ENCODE measurements at regions not wholly inside any gene's neighbourhood (a gene's known extent, or its start where the extent isn't known, plus 50 kb on each side); places are given as distances from the start of the nearest gene placed in this dataset.

DNA sequence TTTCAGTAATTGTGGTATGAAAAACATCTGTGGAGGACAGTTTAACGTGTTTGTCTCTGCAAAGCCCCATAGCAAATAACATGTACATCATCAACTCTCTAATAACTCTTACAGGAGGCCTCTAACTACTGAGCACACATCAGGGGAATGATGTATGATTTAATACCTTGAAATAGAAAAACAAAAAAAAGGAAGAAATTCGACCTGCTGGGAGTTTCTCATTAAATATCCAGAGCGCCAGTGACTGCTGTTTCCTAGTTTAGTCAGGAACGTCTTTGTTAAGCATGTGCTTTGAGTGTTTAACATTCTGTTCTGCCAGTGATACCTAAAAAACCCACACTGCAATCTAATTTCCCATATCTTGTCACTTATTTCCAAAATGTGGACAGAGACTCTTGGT lies 235.4 kb downstream of the PCDH20 start:
- H3K9me3 ChIP-seq = no peaks in the 10 kb centered on the region
- no peak overlapping the region for H3K27ac ChIP-seq
- DNase-seq (no peak), ATAC-seq (no peak)
- no peaks in the 10 kb centered on the region for H3K27me3 ChIP-seq
- WGBS, 2 donors = 24 to 32% methylated on average over 4 of the region's 4 CpGs
- TF ChIP-seq, protein P1, sequence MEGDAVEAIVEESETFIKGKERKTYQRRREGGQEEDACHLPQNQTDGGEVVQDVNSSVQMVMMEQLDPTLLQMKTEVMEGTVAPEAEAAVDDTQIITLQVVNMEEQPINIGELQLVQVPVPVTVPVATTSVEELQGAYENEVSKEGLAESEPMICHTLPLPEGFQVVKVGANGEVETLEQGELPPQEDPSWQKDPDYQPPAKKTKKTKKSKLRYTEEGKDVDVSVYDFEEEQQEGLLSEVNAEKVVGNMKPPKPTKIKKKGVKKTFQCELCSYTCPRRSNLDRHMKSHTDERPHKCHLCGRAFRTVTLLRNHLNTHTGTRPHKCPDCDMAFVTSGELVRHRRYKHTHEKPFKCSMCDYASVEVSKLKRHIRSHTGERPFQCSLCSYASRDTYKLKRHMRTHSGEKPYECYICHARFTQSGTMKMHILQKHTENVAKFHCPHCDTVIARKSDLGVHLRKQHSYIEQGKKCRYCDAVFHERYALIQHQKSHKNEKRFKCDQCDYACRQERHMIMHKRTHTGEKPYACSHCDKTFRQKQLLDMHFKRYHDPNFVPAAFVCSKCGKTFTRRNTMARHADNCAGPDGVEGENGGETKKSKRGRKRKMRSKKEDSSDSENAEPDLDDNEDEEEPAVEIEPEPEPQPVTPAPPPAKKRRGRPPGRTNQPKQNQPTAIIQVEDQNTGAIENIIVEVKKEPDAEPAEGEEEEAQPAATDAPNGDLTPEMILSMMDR (IDR thresholded peaks at IDR 0.05) = no peak
- TF ChIP-seq POLR2A (IDR thresholded peaks at IDR 0.05) = no peak
- intact Hi-C loops (cut with DNase I) = no loop called here
- H3K4me1 ChIP-seq = no peaks in the 10 kb centered on the region
- no peaks in the 10 kb centered on the region for H3K36me3 ChIP-seq (replicated peaks in 1 of 2; ENCODE audit: insufficient read depth in 1 of 2, low read depth in 2 of 2)
- H3K4me3 ChIP-seq = no peak overlapping the region

DNA sequence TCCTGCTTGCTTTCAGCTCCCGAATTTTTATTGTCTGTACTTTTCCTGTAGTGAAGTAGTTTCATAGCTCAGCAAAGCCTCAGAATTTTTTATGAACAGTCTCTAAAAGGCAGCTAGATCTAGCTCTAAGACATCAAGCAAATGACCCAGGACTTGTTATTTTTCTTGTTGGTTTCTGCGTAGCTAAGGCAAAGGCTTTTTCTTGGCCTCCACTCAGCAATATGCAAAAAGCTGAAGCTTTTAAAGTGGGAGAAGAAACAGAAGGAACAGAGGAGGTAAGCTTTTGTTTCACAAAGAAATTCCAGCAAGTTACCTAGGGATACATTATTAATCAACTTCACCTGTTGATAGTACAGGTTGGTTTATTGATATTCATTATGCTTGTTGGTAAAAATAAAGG lies 235.9 kb downstream of the PCDH20 start:
- no peak for DNase-seq
- no peak for ATAC-seq

DNA sequence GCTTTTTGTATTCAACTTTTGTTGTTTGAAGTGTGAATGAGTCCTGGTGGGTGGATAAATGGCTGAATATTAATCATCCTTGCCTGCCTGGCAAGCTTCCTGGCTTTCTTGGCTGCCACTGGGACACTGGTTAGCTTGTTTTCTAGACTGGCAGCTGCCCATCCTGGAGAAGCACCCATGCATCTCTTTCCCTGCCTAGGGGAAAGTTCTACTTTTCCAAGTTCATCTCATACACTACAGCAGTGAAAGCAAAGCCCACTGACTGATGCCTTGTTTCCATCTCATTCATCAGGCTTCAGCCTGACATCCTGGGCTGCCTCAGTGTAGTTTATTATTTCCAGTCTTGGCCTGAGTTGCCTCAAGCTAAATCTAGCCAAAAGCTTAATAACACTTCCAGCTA lies 244.8 kb downstream of the PCDH20 start:
- no peaks in the 10 kb centered on the region for H3K4me1 ChIP-seq
- H3K36me3 ChIP-seq (replicated peaks in 1 of 2; ENCODE audit: insufficient read depth in 1 of 2, low read depth in 2 of 2) = no peaks in the 10 kb centered on the region
- no peak overlapping the region for H3K27ac ChIP-seq
- H3K9me3 ChIP-seq = no peaks in the 10 kb centered on the region
- H3K27me3 ChIP-seq = no peaks in the 10 kb centered on the region
- DNase-seq (no peak), ATAC-seq (no peak)
- TF ChIP-seq, protein P1 (IDR thresholded peaks at IDR 0.05) = no peak
- TF ChIP-seq POLR2A (IDR thresholded peaks at IDR 0.05) = no peak
- intact Hi-C loops (cut with DNase I) = no loop called here
- no peak overlapping the region for H3K4me3 ChIP-seq

More for the DNA sequence above, 235.9 kb downstream of the PCDH20 start:
- no peak for TF ChIP-seq POLR2A (IDR thresholded peaks at IDR 0.05)
- TF ChIP-seq, protein P1 (IDR thresholded peaks at IDR 0.05) = no peak
- Histone ChIP-seq H3K4me1 (no peaks in the 10 kb centered on the region), H3K27me3 (no peaks in the 10 kb centered on the region), H3K4me3 (no peak overlapping the region), H3K36me3 (replicated peaks in 1 of 2; ENCODE audit: insufficient read depth in 1 of 2, low read depth in 2 of 2) (no peaks in the 10 kb centered on the region), H3K27ac (no peak overlapping the region), H3K9me3 (no peaks in the 10 kb centered on the region)
- intact Hi-C loops (cut with DNase I) = no loop called here
- WGBS, 2 donors = 35 to 60% methylated on average over 2 of the region's 2 CpGs

DNA sequence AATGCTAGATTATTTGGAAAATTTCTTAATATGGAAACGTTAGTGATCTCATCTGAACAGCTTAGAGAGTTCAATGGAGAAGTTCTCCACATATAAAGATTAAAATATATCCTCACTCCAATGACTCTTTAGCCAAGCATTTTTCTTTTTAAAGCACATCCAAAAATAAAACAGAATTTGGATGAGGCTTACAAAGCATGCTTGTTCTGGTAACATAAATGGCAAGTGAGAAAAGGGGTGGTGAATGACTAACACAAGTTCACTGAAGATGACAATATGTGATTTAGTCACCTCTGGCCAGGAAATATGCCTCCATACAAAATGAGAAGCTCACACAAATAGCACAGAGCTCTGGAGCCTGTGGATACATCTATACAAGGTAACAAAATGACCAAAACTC lies 253.0 kb downstream of the PCDH20 start:
- intact Hi-C loops (cut with DNase I) = no loop called here
- Histone ChIP-seq H3K4me1 (no peaks in the 10 kb centered on the region), H3K27ac (no peak overlapping the region), H3K9me3 (no peaks in the 10 kb centered on the region), H3K4me3 (no peak overlapping the region), H3K27me3 (no peaks in the 10 kb centered on the region), H3K36me3 (replicated peaks in 1 of 2; ENCODE audit: insufficient read depth in 1 of 2, low read depth in 2 of 2) (no peaks in the 10 kb centered on the region)
- TF ChIP-seq, protein P1 (IDR thresholded peaks at IDR 0.05) = no peak
- no peak for TF ChIP-seq POLR2A (IDR thresholded peaks at IDR 0.05)
- DNase-seq = no peak
- WGBS, 2 donors = 47 to 55% methylated on average over 1 of the region's 1 CpG
- ATAC-seq = no peak

DNA sequence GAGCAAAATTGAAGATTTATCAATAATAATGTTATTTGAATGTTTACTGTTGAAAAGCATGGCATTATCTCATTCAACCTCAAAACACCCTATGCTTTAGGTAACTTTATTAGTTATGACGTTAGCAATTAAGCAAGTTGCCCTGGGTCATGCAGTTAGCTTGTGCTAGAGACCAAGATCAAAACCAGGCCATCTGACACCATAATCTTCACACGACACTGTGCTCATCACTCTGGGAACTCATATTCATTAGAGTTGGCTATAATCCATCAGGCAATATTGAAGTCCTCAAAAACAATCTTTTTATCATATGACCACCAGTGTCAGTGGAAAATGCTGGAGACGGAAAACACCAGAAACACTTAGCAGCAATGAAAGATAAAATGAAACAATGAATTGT lies 253.5 kb downstream of the PCDH20 start:
- H3K27me3 ChIP-seq = no peaks in the 10 kb centered on the region
- no peak overlapping the region for H3K27ac ChIP-seq
- TF ChIP-seq, protein P1 (IDR thresholded peaks at IDR 0.05) = no peak
- no peaks in the 10 kb centered on the region for H3K9me3 ChIP-seq
- intact Hi-C loops (cut with DNase I) = no loop called here
- H3K36me3 ChIP-seq (replicated peaks in 1 of 2; ENCODE audit: insufficient read depth in 1 of 2, low read depth in 2 of 2) = no peaks in the 10 kb centered on the region
- 67 to 69% methylated on average over 3 of the region's 3 CpGs for WGBS, 2 donors
- ATAC-seq (no peak), DNase-seq (no peak)
- no peak overlapping the region for H3K4me3 ChIP-seq
- H3K4me1 ChIP-seq = no peaks in the 10 kb centered on the region

Data from body of pancreas (tissue), 4 donors.